Right atrium auricular region (tissue), 2 donors: ENCODE measurements at regions not wholly inside any gene's neighbourhood (a gene's known extent, or its start where the extent isn't known, plus 50 kb on each side); places are given as distances from the start of the nearest gene placed in this dataset.
"Not testable (repeated sequence)": the region's sequence is repeated elsewhere in the genome, so short reads cannot be mapped to it uniquely, and the experiment has no call there.

ENCODE experiments used
- DNase-seq: peaks from one replicate; pipeline ENCODE4 v3.0.0-alpha.2; 2019; ENCODE audit warnings: low spot score
- H3K27ac ChIP-seq, 2 donors: fragments of 200-600 bp; sonication (generic); 1 replicate in 1 of 2; 2 replicates in 1 of 2; pipeline ENCODE4 v1.5.1; 2016 to 2019
- H3K27me3 ChIP-seq, 2 donors: fragments of 200-600 bp; sonication (generic); one replicate each; pipeline versions ENCODE4 v1.5.1 to v1.6.0; 2017 to 2019
- H3K36me3 ChIP-seq: fragments of 200-600 bp; sonication (generic); one replicate; pipeline ENCODE4 v1.5.1; 2016
- H3K4me1 ChIP-seq, 2 donors: fragments of 200-600 bp; sonication (generic); one replicate each; pipeline versions ENCODE4 v1.5.1 to v1.6.0; 2017 to 2019
- H3K4me3 ChIP-seq, 2 donors: fragments of 200-600 bp; sonication (generic); 1 replicate in 1 of 2; 2 replicates in 1 of 2; pipeline ENCODE4 v1.5.1; 2017 to 2019; ENCODE audit warnings: mild to moderate bottlenecking in 1 of 2, moderate library complexity in 1 of 2
- H3K9me3 ChIP-seq, 2 donors: fragments of 200-600 bp; sonication (generic); one replicate each; pipeline ENCODE4 v1.5.1; 2019
- TF ChIP-seq, protein P1 (sequence below), 2 donors: fragments of 200-600 bp; sonication (generic); IDR thresholded peaks; one replicate each; pipeline ENCODE4 v1.5.1; 2019; ENCODE audit warnings: antibody characterized with exemption in 2 of 2

DNA sequence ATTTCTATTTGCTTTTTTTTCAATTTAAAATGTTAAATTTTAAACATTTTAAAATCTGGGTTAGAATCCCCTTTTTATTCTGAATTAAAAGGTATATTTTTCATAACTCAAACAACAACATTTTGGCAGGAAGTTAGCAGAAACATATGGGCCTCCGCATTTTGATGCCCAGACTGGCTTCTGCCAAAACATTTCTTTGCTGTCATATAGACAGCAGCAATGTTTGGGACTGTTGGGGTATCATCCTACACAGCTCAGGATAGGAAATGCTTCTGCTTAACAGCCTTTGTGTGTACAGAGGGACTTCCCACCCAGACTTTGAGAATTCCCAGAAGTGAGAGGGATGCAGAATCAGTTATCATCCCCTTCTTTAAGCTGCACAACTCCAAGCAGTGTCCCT, 155.4 kb upstream of the PARD3B start:
- Histone ChIP-seq H3K4me1 (no peaks in the 10 kb centered on the region), H3K9me3 (no peaks in the 10 kb centered on the region), H3K27me3 (no peaks in the 10 kb centered on the region), H3K27ac (no peak overlapping the region), H3K36me3 (no peaks in the 10 kb centered on the region), H3K4me3 (no peak overlapping the region)
- no peak for DNase-seq
- TF ChIP-seq, protein P1, sequence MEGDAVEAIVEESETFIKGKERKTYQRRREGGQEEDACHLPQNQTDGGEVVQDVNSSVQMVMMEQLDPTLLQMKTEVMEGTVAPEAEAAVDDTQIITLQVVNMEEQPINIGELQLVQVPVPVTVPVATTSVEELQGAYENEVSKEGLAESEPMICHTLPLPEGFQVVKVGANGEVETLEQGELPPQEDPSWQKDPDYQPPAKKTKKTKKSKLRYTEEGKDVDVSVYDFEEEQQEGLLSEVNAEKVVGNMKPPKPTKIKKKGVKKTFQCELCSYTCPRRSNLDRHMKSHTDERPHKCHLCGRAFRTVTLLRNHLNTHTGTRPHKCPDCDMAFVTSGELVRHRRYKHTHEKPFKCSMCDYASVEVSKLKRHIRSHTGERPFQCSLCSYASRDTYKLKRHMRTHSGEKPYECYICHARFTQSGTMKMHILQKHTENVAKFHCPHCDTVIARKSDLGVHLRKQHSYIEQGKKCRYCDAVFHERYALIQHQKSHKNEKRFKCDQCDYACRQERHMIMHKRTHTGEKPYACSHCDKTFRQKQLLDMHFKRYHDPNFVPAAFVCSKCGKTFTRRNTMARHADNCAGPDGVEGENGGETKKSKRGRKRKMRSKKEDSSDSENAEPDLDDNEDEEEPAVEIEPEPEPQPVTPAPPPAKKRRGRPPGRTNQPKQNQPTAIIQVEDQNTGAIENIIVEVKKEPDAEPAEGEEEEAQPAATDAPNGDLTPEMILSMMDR (IDR thresholded peaks at IDR 0.05) = no peak

DNA sequence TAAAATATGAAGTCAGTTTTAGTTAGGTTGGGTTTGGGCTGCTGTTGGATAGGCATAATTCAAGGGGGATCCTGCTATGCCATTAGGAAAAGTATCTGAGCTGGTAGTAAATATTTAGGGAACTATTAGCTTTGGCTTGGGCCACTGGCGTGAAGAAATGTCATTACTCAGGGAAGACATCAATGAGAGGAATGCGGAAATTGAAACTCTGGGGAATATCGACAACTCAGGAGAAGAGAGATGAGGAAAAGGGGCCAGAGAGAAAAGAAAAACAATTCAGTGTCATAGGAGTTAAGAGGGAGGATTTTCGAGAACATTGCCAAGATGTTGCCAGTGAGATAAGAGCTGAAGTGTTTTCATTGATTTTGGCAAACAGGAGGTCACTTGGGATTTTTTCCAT, 149.7 kb upstream of the PARD3B start:
- H3K27me3 ChIP-seq = no peaks in the 10 kb centered on the region
- H3K4me1 ChIP-seq = no peaks in the 10 kb centered on the region
- TF ChIP-seq, protein P1 (IDR thresholded peaks at IDR 0.05) = no peak
- no peaks in the 10 kb centered on the region for H3K9me3 ChIP-seq
- DNase-seq = no peak
- no peaks in the 10 kb centered on the region for H3K36me3 ChIP-seq
- no peak overlapping the region for H3K4me3 ChIP-seq
- no peak overlapping the region for H3K27ac ChIP-seq

DNA sequence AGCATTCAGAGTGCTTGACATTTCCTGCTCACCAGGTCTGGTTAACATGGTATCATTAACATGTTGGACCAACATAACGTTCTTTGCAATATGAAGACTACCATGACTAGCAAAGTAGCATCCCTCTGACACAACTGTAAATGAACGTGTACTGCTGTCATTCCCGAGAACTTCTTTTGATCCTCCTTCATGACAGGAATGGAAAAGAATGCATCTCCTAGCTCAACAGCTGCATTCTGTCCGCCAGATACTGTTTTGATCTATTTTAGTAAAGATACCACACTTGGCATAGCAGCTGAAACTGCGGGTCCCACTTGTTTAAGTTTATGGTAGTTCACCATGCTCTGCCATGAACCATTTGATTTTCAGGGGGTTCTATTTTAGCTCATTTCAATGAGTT, 144.2 kb upstream of the PARD3B start:
- H3K27me3 ChIP-seq = no peaks in the 10 kb centered on the region
- no peak overlapping the region for H3K4me3 ChIP-seq
- DNase-seq = no peak
- no peaks in the 10 kb centered on the region for H3K4me1 ChIP-seq
- H3K9me3 ChIP-seq = no peaks in the 10 kb centered on the region
- no peak overlapping the region for H3K27ac ChIP-seq
- no peaks in the 10 kb centered on the region for H3K36me3 ChIP-seq
- TF ChIP-seq, protein P1 (IDR thresholded peaks at IDR 0.05) = no peak

DNA sequence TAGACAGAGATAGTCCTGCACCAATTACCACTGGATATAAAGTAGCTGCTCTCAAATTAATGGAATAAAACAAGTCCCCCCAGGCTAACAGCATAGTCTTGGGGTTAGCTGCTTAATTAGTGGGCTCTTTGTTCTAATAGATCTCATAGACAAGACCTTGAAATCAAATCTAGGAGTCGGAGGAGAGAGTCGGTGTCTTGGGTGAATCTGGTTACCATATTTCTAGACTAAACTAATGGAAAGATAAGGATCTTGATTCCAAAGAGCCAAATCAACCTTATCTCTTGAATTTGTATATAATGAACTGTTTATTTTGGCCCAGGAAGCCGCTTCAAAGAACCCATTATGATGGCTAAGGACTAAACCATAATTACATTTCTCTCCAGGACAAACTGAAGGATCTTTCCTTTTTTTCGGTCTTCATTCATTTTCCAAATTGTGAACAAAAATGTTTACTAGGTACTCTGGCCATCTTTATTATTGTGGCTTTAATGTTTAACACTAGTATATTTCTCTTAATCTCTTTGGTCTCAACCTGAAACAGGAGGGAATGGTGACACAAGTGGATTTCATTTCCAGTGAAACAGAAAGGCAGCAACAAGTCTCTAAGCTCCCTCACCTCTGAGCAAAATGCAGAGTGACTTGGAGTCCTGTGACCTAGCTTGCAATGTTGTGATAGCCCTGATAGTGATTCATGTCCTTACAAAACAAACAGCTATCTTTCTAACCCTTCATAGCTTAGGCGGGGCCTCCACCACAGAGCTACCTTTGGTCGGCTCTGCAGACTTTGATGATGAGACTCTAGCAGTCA, 137.9 kb upstream of the PARD3B start:
- Histone ChIP-seq H3K36me3 (no peaks in the 10 kb centered on the region), H3K27ac (no peak overlapping the region), H3K27me3 (no peaks in the 10 kb centered on the region), H3K4me1 (no peaks in the 10 kb centered on the region), H3K9me3 (no peaks in the 10 kb centered on the region), H3K4me3 (no peak overlapping the region)
- TF ChIP-seq, protein P1 (IDR thresholded peaks at IDR 0.05) = no peak
- no peak for DNase-seq

DNA sequence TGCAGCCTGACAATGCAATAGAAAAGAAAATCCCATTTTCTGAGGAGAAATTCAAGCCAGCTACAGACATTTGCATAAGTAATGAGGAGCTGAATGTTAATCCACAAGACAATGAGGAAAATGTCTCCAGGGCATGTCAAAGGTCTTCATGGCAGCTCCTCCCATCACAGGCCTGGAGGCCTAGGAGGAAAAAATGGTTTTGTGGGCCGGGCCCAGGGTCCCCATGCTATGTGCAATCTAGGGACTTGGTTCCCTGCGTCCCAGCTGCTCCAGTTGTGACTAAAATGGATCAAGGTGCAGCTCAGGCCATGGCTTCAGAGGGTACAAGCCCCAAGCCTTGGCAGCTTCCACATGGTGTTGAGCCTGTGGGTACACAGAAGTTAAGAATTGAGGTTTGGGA, 132.5 kb upstream of the PARD3B start:
- H3K9me3 ChIP-seq, H3K27me3 ChIP-seq, H3K4me3 ChIP-seq, DNase-seq, H3K36me3 ChIP-seq, H3K4me1 ChIP-seq, H3K27ac ChIP-seq: not testable (repeated sequence)

DNA sequence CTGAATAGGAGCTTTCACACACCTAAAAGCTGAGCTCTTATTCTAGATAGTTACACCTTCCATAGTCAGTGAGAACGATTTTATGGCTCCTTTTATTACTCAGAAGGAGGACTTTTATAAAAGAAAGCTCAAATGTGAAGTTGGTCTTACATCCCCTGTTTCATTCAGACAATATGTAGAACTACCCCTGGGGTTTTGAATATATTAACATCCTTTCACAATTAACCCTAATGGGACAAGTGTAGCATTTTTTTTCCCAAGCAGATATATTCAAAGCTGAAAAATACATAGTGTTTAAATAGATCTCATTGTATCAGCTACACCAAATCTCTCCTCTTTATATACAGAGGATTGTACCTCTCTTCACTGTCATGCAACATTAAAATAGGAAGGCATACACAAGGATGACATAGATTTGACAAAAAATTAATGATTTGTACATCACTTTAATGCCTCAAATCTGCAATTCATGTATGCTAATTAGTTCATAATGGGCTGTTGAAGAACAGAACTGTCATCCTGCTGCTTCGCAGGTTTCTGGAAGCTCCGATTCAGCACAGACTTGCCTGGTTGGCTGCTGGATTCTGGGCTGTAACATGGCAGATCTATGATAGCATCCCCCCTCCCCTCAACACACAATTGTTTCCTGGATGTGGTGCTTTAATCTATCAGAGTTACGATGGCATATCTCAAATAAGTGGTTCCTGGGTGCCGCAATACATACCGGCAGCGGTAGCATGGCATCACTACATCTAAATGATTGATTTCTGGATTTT, 129.7 kb upstream of the PARD3B start:
- TF ChIP-seq, protein P1 (IDR thresholded peaks at IDR 0.05) = no peak

More for the DNA sequence above, 129.7 kb upstream of the PARD3B start:
- Histone ChIP-seq H3K27ac (no peak overlapping the region), H3K36me3 (no peaks in the 10 kb centered on the region), H3K9me3 (peaks cover 0 to 8% of the 10 kb centered on the region in 2 donors), H3K4me3 (no peak overlapping the region), H3K27me3 (no peaks in the 10 kb centered on the region), H3K4me1 (no peaks in the 10 kb centered on the region)
- DNase-seq = no peak
